Fibroblast of skin of back (primary cell): ENCODE measurements at regions not wholly inside any gene's neighbourhood (a gene's known extent, or its start where the extent isn't known, plus 50 kb on each side); places are given as distances from the start of the nearest gene placed in this dataset.
"Not testable (repeated sequence)": the region's sequence is repeated elsewhere in the genome, so short reads cannot be mapped to it uniquely, and the experiment has no call there.

Experiments used
- DNase-seq: peaks from one replicate; pipeline ENCODE4 v3.0.0-alpha.2; 2013

- DNase-seq, result no peak
Measured at GRCh38 chr22:25396615-25397200, 167.8 kb upstream of the GRK3 start.

- no peak for DNase-seq
Measured at GRCh38 chr22:25397616-25398015, 166.9 kb upstream of the GRK3 start.

- DNase-seq, result peak; percentile 33
Measured at GRCh38 chr22:25398591-25399062, 165.8 kb upstream of the GRK3 start.

DNA sequence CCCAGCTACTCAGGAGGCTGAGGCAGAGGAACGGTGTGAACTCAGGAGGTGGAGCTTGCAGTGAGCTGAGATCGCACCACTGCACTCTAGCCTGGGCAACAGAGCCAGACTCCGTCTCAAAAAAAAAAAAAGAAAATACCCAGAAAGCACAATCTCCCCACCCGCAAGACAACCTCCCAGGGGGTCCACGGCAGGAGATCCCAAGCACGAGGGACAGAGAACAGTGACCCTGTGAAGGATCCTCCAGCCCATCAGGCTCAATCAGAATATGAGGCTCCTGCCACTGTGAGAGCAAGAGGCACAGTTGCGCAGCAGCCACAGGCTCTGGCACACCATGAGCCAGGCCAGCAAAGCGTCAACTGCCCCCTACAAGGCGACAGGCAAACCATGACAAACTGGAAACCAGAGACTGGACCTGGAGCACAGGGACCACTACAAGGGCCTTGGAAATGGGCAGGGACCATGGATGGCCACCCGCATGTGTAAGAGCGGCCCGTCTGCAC is 164.8 kb upstream of the GRK3 start:
- DNase-seq, result no peak

DNA sequence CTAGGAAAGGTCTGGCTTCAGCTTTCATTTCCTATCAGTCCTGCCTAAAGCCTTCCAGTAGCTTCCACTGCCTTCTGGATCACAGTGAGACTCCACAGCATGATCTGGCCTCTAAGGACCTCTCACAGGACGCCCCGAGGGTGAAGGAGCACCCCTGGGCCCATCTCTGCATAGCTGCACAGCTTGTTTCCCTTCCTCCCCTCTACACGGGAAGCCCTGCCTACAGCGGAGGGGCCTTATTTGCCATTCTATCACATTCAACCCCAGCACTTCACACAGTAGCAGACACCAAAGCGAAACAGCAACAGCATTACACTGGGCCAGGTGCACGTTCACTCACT is 162.3 kb upstream of the GRK3 start:
- no peak for DNase-seq

DNA sequence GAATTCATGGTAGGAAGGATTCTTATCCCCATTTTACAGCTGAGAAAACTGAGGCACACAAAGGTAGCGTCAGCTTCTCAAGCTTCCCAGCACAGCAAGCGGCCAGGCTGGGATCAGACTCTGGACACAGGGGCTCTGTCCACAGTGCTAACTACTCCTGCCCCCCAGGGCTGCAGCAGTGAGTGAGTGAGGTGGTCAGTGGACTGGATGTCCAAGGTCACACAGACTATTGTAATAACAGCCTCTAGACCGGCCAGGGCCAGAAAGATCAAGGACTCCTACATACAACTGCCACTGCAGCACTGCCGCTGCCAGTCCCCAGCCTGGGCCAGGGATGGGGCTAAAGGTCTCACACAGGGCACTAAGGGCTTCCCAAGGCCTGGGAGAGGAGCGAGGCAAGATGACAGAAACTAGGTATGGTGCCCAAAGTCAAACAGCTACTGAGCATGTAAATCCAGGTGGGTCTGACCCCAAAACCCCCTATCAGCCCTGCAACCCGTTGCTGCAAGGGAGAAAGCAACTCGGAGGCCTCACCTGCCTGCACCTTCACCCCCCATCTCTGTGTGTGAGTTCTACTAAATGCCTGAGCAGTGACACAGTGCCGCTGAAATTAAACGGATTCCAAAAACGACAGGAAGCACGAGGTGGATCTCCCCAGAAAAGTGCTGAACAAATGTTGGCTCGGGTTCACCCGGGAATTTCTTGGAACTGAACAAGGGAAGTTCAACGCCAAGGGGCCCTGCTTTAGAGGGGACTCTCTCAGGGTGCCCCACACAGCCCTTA is 161.8 kb upstream of the GRK3 start:
- peak; percentile 74 for DNase-seq

GRCh38 chr22:25403284-25403810 is 161.1 kb upstream of the GRK3 start:
- no peak for DNase-seq

- peak; percentile 31 for DNase-seq
Measured at GRCh38 chr22:25403811-25404471, 160.5 kb upstream of the GRK3 start.

- no peak for DNase-seq
Measured at GRCh38 chr22:25404556-25404927, 159.9 kb upstream of the GRK3 start.

GRCh38 chr22:25404928-25405816 is 159.3 kb upstream of the GRK3 start:
- peak; percentile 74 for DNase-seq

DNA sequence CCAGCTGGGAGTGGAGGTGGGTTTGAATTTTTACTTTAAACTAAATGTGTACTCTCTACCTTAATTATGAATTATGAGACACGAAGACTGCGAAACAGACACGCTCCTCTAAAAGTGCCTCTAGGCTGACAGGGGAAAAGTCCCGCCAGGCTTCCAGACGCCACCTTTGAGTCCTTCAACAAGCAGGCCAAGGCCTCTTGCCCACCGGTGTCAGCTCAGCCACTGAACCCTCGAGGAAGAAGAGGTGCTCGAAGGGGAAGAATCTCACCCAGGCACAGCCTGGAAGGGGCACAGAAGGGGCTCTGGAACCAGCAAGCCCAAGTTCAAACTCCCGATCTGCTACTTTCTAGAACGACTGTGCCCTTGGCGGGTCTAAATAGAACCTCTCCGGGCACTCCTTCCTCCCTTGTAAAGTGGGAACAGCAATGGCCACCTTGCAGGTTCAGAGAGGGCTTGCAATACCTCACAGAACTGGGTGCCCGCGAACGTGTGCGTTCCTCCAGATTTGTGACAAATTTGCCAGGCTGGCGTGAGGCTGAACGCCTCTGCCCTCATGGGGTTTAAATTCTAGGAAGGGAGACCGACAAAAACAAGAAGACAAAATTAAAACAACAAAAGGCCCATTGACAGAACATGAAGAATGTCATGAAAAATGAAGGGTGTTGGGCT is 158.5 kb upstream of the GRK3 start:
- no peak for DNase-seq

DNA sequence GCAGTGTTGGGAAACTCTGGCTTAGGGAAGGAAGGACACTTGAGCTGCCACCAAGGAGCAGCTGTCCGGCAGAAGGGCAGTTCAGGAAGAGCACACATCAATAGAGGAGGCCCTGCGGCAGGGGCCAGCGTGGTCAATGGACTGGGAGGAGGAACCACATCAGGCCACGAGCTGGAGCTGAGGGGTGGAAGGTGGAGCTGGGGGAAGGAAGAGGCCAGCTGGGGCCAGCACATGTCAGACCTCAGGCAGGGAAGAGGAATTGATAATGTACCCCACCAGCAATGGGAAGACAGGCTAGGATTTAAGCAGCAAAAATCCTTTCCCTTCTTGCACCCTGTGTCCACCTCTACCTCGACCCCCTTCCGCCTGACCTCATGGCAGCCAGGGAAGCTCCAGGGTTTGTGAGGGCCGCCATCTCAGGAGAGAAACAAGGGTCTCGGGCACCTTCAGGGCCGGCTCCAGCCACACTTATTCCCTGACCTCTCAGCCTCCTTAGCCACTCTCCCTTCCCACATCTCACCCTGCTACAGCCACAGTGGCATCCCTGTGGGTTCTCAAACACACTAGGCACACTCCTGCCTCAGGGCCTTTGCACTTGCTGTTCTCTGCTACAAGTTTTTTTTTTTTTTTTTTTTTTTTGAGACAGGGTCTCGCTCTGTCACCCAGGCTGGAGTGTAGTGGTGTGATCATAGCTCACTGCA is 157.8 kb upstream of the GRK3 start:
- DNase-seq, result no peak

DNA sequence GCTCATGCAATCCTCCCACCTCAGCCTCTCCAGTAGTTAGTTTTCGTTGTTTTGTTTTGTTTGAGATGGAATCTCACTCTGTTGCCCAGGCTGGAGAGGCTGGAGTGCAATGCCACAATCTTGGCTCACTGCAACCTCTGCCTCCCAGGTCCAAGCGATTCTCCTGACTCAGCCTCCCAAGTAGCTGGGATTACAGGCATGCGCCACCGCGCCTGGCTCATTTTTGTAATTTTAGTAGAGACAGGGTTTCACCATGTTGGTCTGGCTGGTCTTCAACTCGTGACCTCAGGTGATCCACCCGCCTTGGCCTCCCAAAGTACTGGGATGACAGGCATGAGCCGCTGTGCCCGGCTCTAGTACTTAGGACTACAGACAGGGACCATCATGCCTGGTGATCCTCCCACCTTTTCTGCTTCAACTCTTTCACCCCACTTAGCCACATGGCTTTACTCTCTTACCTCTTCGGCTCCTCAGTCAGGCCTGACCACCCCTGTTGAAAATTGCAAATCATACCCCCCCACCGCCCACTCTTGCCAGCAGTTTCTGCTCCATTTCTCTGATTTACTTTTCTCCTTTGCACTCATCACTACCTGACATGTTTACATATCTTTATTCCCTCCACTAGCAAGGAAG is 157.1 kb upstream of the GRK3 start:
- DNase-seq, result no peak

DNA sequence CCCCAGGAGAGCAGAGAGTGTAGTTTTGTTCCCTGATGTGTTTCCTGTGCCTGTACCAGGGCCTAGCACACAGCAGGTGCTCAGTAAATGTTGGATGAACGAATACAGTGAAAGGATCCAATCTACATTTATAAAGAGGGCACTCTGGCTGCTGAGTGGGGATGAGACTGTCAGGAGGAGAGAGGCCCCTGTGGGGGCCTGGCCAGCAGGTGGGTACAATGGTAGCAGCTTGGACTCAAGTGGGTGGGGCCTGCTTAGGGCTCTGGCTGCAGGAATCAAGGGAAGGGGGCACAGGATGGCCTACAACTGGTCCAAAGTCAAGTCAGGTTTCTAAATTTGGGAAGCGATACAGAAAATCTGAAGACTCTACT is 156.6 kb upstream of the GRK3 start:
- no peak for DNase-seq

DNA sequence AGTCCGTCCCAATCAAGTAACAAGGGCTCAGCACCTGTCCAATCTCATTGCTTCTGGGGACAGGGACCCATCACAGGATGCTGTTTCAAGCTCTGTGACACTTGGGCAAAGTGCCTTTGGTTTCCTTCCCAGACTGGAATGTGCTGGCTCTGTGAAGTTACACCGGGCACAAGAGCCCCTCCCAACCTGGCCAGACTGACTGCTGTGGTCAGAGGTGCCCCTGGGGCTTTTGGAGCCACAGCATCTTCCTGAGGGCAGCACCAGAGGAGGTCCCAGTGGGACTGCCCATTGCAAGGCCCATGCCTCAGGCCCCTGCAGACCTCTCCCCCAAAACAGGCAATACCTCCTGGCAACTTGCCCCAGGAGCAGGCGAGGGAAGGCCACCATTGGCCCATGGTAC is 155.2 kb upstream of the GRK3 start:
- DNase-seq, result no peak

DNA sequence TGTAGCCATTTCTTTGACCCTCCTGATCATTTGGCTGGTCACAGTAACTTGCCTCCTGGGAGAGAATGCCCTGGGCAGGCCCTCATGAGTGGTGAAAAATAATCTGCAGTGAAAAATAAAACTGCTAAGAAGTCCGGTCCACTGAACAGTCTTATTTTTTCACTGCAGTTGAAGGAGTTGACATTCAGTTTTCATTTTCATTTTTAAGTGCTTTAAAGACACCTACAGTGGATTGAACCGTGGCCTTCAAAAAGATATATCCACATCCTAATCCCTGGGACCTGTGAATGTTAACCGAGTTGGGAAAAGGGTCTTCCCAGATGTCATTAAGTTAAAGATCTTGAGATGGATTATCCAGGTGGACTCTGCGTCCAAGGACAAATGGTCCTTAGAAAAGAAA is 153.6 kb upstream of the GRK3 start:
- DNase-seq, result no peak

GRCh38 chr22:25413620-25414019 is 150.9 kb upstream of the GRK3 start:
- DNase-seq, result no peak

DNA sequence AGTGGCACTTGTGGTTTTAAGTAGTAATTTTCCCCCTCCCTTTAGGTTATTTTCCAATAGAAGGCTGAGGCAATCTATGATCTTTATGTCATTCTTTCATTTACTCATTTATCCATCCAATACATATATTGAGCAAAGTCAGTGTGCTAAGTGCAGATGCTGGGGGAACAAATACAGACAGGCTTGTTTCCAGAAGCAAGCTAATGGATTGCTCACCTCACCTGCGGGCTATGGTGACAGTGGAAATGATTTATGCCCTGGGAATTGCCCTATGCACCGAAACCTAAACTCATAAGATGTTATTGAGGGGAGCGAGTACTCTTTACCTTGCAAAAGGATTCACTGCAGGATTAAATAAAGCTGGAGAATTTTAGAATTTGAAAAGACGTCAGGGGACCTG is 148.7 kb upstream of the GRK3 start:
- not testable (repeated sequence) for DNase-seq

GRCh38 chr22:25417826-25418225 is 146.6 kb upstream of the GRK3 start:
- not testable (repeated sequence) for DNase-seq

GRCh38 chr22:25419247-25420113 is 145.0 kb upstream of the GRK3 start:
- no peak for DNase-seq
